Mesenchymal stem cell (in vitro differentiated cells and primary cell): ENCODE measurements at regions not wholly inside any gene's neighbourhood (a gene's known extent, or its start where the extent isn't known, plus 50 kb on each side); places are given as distances from the start of the nearest gene placed in this dataset.

ENCODE experiments used
- DNase-seq: peaks from one replicate; pipeline ENCODE4 v3.0.0-alpha.2; 2013
- H2AFZ ChIP-seq: one replicate; pipeline ENCODE4 v1.6.1; 2013; ENCODE audit warnings: low read depth, mild to moderate bottlenecking, control low read depth, inconsistent platforms, low read length, moderate library complexity
- H2AK5ac ChIP-seq: 2 replicates; pipeline ENCODE4 v1.6.1; 2013; ENCODE audit warnings: low read length, moderate library complexity, mild to moderate bottlenecking, inconsistent platforms; ENCODE audit not compliant: severe bottlenecking
- H2BK120ac ChIP-seq: one replicate; pipeline ENCODE4 v1.6.1; 2013; ENCODE audit warnings: low read depth, mild to moderate bottlenecking, inconsistent platforms, low read length, moderate library complexity
- H2BK12ac ChIP-seq, 2 experiments: one replicate each; pipeline ENCODE4 v1.6.1; 2013; ENCODE audit warnings: inconsistent platforms in 2 of 2, low read length in 2 of 2, mild to moderate bottlenecking in 2 of 2, moderate library complexity in 2 of 2, control low read depth in 1 of 2
- H2BK15ac ChIP-seq: one replicate; pipeline ENCODE4 v1.6.1; 2013; ENCODE audit warnings: mild to moderate bottlenecking, low read depth, inconsistent platforms; ENCODE audit not compliant: poor library complexity, severe bottlenecking
- H2BK5ac ChIP-seq: 2 replicates; pipeline ENCODE4 v1.6.1; 2013; ENCODE audit warnings: low read depth, mild to moderate bottlenecking, low read length, control low read depth, inconsistent platforms; ENCODE audit not compliant: poor library complexity, severe bottlenecking
- H3K14ac ChIP-seq, 2 experiments: one replicate each; pipeline ENCODE4 v1.6.1; 2013; ENCODE audit warnings: inconsistent platforms in 2 of 2, low read length in 2 of 2, control low read depth in 1 of 2, mild to moderate bottlenecking in 1 of 2, moderate library complexity in 1 of 2
- H3K18ac ChIP-seq, 2 experiments: one replicate each; pipeline ENCODE4 v1.6.1; 2013; ENCODE audit warnings: inconsistent platforms in 2 of 2, low read length in 2 of 2, control low read depth in 1 of 2, low read depth in 1 of 2, mild to moderate bottlenecking in 1 of 2
- H3K23ac ChIP-seq, 2 experiments: one replicate each; pipeline ENCODE4 v1.6.1; 2013; ENCODE audit warnings: inconsistent platforms in 2 of 2, low read length in 2 of 2, mild to moderate bottlenecking in 2 of 2, moderate library complexity in 2 of 2, control low read depth in 1 of 2
- H3K27ac ChIP-seq: 2 replicates; pipeline ENCODE4 v1.5.1; 2013; ENCODE audit warnings: mild to moderate bottlenecking, moderate library complexity, low read length, control low read depth, inconsistent platforms; ENCODE audit not compliant: poor library complexity, severe bottlenecking
- H3K27me3 ChIP-seq, 2 experiments: 2 replicates each; pipeline versions ENCODE4 v1.6.1 to v1.7.0; 2013; ENCODE audit warnings: low read length in 2 of 2, mild to moderate bottlenecking in 2 of 2, moderate library complexity in 2 of 2, control low read depth in 1 of 2, inconsistent platforms in 1 of 2; ENCODE audit not compliant: control insufficient read depth in 1 of 2, insufficient read depth in 1 of 2
- H3K36me3 ChIP-seq, 2 experiments: 2 replicates each; pipeline versions ENCODE4 v1.6.1 to v1.7.0; 2013; ENCODE audit warnings: low read length in 2 of 2, control low read depth in 1 of 2, inconsistent platforms in 1 of 2, low read depth in 1 of 2, mild to moderate bottlenecking in 1 of 2; ENCODE audit not compliant: insufficient read depth in 2 of 2, control insufficient read depth in 1 of 2
- H3K4ac ChIP-seq, 2 experiments: one replicate each; pipeline ENCODE4 v1.6.1; 2013; ENCODE audit warnings: inconsistent platforms in 2 of 2, low read length in 2 of 2, mild to moderate bottlenecking in 2 of 2, moderate library complexity in 2 of 2, control low read depth in 1 of 2, low read depth in 1 of 2
- H3K4me1 ChIP-seq: 2 replicates; pipeline ENCODE4 v1.6.1; 2013; ENCODE audit warnings: low read depth, low read length, control low read depth; ENCODE audit not compliant: control insufficient read depth, insufficient read depth
- H3K4me2 ChIP-seq: 2 replicates; pipeline ENCODE4 v1.6.1; 2013; ENCODE audit warnings: low read length, mild to moderate bottlenecking, inconsistent platforms; ENCODE audit not compliant: poor library complexity, severe bottlenecking
- H3K4me3 ChIP-seq, 2 experiments: 2 replicates each; pipeline versions ENCODE4 v1.5.1 to v1.7.0; 2013; ENCODE audit warnings: low read length in 2 of 2, mild to moderate bottlenecking in 2 of 2, control low read depth in 1 of 2, low read depth in 1 of 2; ENCODE audit not compliant: insufficient read depth in 1 of 2
- H3K79me1 ChIP-seq: replicated peaks from 2 replicates; pipeline ENCODE4 v1.6.1; 2013; ENCODE audit warnings: mild to moderate bottlenecking, control low read depth, low read length, inconsistent platforms; ENCODE audit not compliant: poor library complexity, severe bottlenecking
- H3K9ac ChIP-seq: 2 replicates; pipeline ENCODE4 v1.7.0; 2013; ENCODE audit warnings: mild to moderate bottlenecking, low read length, moderate library complexity
- H3K9me3 ChIP-seq: 2 replicates; pipeline ENCODE4 v1.7.0; 2013; ENCODE audit warnings: mild to moderate bottlenecking, low read length; ENCODE audit not compliant: control insufficient read depth
- H4K8ac ChIP-seq: one replicate; pipeline ENCODE4 v1.6.1; 2013; ENCODE audit warnings: inconsistent platforms, mild to moderate bottlenecking, low read length, moderate library complexity
- H4K91ac ChIP-seq: one replicate; pipeline ENCODE4 v1.6.1; 2013; ENCODE audit warnings: mild to moderate bottlenecking, low read length, inconsistent platforms
- WGBS: methylation state at CpG from one replicate; pipeline ENCODE4 v1.1.7; 2013; ENCODE audit warnings: mixed read lengths; 5-methylcytosine and 5-hydroxymethylcytosine counted together

DNA sequence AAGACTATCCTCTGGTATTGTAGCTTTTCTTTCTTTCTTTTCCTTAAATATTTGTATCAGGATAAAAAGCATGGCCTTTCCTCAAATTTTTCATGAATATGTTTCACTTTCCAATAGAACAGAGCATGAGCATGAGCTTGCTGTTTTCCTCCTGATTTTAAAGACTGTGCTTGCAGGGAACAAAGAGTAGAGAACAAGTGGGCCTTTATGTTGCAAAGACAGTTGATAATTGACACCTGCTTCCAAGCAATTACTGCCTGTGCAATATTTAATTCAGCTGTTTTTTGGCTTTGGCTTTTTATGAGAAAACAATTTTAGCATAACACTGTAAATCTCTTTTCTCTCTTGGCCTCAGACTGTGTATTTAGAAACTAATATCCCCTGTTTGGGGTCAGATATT lies 263.6 kb upstream of the AZI2 start:
- no peaks in the 10 kb centered on the region for H3K79me1 ChIP-seq
- no peaks in the 10 kb centered on the region for H3K4me1 ChIP-seq
- no peaks in the 10 kb centered on the region for H3K36me3 ChIP-seq
- H2BK5ac ChIP-seq = no peak overlapping the region
- no peak overlapping the region for H3K18ac ChIP-seq
- no peak overlapping the region for H3K14ac ChIP-seq
- no peak overlapping the region for H3K4me2 ChIP-seq
- H2AK5ac ChIP-seq = no peak overlapping the region
- H2BK12ac ChIP-seq = no peak overlapping the region
- H3K23ac ChIP-seq = no peak overlapping the region
- no peak overlapping the region for H4K91ac ChIP-seq
- H2BK120ac ChIP-seq = no peak overlapping the region
- no peak overlapping the region for H3K4ac ChIP-seq
- H2AFZ ChIP-seq = no peak overlapping the region
- no peak overlapping the region for H2BK15ac ChIP-seq
- no peak overlapping the region for H3K27ac ChIP-seq
- DNase-seq = no peak
- no peaks in the 10 kb centered on the region for H3K9me3 ChIP-seq
- H4K8ac ChIP-seq = no peak overlapping the region
- no peak overlapping the region for H3K4me3 ChIP-seq
- H3K27me3 ChIP-seq = no peaks in the 10 kb centered on the region
- no peak overlapping the region for H3K9ac ChIP-seq

DNA sequence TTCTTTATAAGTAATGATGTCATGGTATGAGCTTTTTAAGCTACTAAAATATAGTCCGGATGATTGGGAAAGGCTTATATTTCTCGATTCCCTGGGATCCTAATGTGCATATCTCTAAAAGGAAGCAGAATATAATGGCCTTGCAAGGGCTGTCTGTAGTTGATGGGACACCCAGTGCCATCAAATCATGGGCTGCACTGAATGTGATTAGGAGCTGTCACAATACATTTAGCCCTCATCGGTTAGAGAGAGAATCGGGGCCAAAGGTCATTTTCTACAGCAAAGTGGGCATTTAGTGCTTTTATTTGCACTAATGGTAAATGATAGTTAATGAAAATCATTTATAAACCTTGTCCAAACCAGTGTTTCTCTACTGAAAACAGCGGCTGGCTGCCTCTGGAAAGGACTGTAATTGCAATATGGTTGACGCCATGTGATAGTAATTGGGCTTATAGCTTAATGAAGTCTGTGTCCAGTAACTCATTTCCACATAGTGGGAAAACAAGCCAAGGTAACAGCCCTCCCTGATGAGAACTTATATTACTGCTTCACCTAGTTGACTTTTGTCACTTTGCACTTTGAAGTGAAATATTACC lies 265.0 kb upstream of the AZI2 start:
- no peak overlapping the region for H3K23ac ChIP-seq
- H2BK12ac ChIP-seq = no peak overlapping the region
- no peak overlapping the region for H4K91ac ChIP-seq
- no peaks in the 10 kb centered on the region for H3K4me1 ChIP-seq
- H2BK120ac ChIP-seq = no peak overlapping the region
- no peak overlapping the region for H3K9ac ChIP-seq
- H2BK5ac ChIP-seq = no peak overlapping the region
- WGBS = 96% methylated on average over 4 of the region's 6 CpGs
- H3K27me3 ChIP-seq = no peaks in the 10 kb centered on the region
- H3K79me1 ChIP-seq = no peaks in the 10 kb centered on the region
- no peak for DNase-seq
- H3K27ac ChIP-seq = no peak overlapping the region
- no peaks in the 10 kb centered on the region for H3K9me3 ChIP-seq
- no peak overlapping the region for H3K4me2 ChIP-seq
- no peak overlapping the region for H2BK15ac ChIP-seq
- H3K36me3 ChIP-seq = no peaks in the 10 kb centered on the region
- H3K14ac ChIP-seq = no peak overlapping the region
- no peak overlapping the region for H3K18ac ChIP-seq
- no peak overlapping the region for H2AFZ ChIP-seq
- no peak overlapping the region for H3K4ac ChIP-seq
- no peak overlapping the region for H3K4me3 ChIP-seq
- H2AK5ac ChIP-seq = no peak overlapping the region
- H4K8ac ChIP-seq = no peak overlapping the region

- H2AFZ ChIP-seq = no peak overlapping the region
- no peaks in the 10 kb centered on the region for H3K9me3 ChIP-seq
- 76% methylated on average over 2 of the region's 5 CpGs for WGBS
These were observed 266.4 kb upstream of the AZI2 start for GRCh38 chr3:28615071-28615470.

GRCh38 chr3:28615971-28616370 lies 267.3 kb upstream of the AZI2 start:
- H3K18ac ChIP-seq = no peak overlapping the region
- H3K4me3 ChIP-seq = no peak overlapping the region
- no peaks in the 10 kb centered on the region for H3K27me3 ChIP-seq
- H3K14ac ChIP-seq = no peak overlapping the region
- no peak overlapping the region for H2BK12ac ChIP-seq
- no peak overlapping the region for H3K9ac ChIP-seq
- no peak overlapping the region for H2AFZ ChIP-seq
- no peak overlapping the region for H2BK5ac ChIP-seq
- no peak overlapping the region for H4K8ac ChIP-seq
- no peaks in the 10 kb centered on the region for H3K79me1 ChIP-seq
- H3K9me3 ChIP-seq = no peaks in the 10 kb centered on the region
- H2BK15ac ChIP-seq = no peak overlapping the region
- H4K91ac ChIP-seq = no peak overlapping the region
- H3K4me1 ChIP-seq = no peaks in the 10 kb centered on the region
- no peak for DNase-seq
- WGBS = 82% methylated on average over 2 of the region's 2 CpGs
- H3K4ac ChIP-seq = no peak overlapping the region
- H3K4me2 ChIP-seq = no peak overlapping the region
- no peak overlapping the region for H2AK5ac ChIP-seq
- H3K27ac ChIP-seq = no peak overlapping the region
- H2BK120ac ChIP-seq = no peak overlapping the region
- no peaks in the 10 kb centered on the region for H3K36me3 ChIP-seq
- H3K23ac ChIP-seq = no peak overlapping the region

More at GRCh38 chr3:28615071-28615470, 266.4 kb upstream of the AZI2 start:
- Histone ChIP-seq H3K4me2 (no peak overlapping the region), H3K27ac (no peak overlapping the region), H2BK120ac (no peak overlapping the region), H3K14ac (no peak overlapping the region), H3K23ac (no peak overlapping the region), H3K79me1 (no peaks in the 10 kb centered on the region), H3K27me3 (no peaks in the 10 kb centered on the region), H3K4ac (no peak overlapping the region), H3K18ac (no peak overlapping the region), H2AK5ac (no peak overlapping the region), H3K36me3 (no peaks in the 10 kb centered on the region), H2BK5ac (no peak overlapping the region), H2BK15ac (no peak overlapping the region), H3K9ac (no peak overlapping the region), H4K8ac (no peak overlapping the region), H3K4me3 (no peak overlapping the region), H4K91ac (no peak overlapping the region), H2BK12ac (no peak overlapping the region), H3K4me1 (no peaks in the 10 kb centered on the region)
- DNase-seq = no peak
